C1 segment of cervical spinal cord (tissue), 14 donors: ENCODE measurements at regions not wholly inside any gene's neighbourhood (a gene's known extent, or its start where the extent isn't known, plus 50 kb on each side); places are given as distances from the start of the nearest gene placed in this dataset.
A peak's percentile ranks its signal among the peaks of the same experiment; 100 is the strongest.

Experiments
- DNase-seq, 14 donors: peaks; one replicate each; lab custom pipeline; 2025; lab: John Stamatoyannopoulos, UW

- DNase-seq: no peak
Observed at GRCh38 chr11:36817336-36817965, 219.4 kb upstream of the RAG2 start.

GRCh38 chr11:36809303-36809702 is 211.3 kb upstream of the RAG2 start:
- no peak for DNase-seq

DNA sequence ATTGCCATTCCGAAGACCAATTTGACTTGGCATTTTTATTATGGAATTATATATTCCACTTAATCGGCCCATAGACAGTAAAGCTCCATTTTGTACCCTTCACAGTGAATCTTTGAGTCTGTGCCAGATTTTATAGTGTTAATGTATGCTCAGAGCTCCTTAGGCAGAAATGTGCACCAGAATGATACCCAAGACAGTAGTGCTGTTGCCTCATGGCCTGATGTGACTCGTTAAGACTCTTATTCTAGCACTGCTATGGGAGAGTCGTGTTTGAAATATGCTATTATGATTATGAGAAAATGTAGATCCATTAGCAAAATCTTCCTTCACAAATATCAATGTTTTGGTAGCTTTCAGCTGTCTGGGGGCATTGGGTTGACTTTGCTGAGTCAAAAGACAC is 209.8 kb upstream of the RAG2 start:
- no peak for DNase-seq

DNA sequence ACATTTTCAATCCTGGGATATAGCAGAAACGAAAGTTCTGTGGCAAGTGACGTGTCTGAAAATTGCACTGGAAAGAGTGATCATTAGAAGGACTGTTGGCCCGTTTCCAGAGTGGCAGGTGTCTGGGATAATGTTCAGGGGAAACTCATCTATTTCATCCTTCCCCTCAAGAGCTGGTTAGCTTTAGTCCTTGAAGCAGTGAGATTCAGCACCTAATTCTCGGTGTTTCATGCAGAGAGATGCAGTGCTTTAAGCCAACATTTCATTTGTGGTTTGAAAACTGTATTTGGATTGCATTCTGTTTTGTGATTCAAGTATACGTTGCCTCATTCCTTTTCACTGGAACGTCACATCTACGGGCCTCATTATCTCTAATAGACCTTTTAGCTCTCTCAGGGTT is 205.0 kb upstream of the RAG2 start:
- no peak for DNase-seq

- no peak for DNase-seq
Observed at GRCh38 chr11:36792996-36793914, 195.2 kb upstream of the RAG2 start.

- DNase-seq: no peak
Observed at GRCh38 chr11:36791957-36792356, 193.9 kb upstream of the RAG2 start.

DNA sequence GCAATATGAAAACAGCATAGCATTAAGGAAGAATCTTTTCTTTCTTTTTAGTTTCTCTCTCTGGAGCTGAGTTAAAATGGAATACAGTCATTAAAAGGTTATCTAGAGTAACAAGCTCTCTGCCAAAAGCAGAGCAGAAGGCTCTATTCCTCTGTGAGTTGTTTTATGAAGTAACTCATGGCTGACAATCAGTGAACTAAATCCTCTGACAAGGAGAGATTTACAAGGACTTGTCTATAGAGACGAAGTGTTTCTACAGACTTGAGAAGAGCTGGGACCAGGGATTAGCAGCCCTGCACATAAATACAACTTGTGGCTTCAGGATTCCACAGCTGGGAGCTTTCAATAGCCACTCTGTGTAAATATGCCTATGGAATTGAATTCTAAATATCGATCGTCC is 192.5 kb upstream of the RAG2 start:
- no peak for DNase-seq

DNA sequence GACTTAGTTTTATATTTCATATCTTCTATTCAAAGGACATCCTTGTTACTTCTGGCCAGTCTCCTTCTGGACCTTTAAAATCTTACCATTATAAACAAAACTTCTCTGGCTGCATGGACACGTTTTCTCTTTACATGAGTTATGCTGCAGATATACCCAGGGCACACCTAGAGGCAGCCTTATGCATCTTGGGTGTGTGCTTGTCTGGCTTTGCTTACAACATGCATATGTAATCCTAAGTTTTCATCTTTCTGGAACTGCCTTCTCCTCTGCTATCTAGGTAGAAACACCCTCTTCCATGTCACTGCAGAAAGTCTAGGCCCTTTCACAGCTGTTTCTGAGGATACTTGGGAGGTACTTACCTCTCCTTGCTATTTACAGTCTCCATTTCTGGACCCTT is 185.8 kb upstream of the RAG2 start:
- no peak for DNase-seq

- no peak for DNase-seq
Observed at GRCh38 chr11:36779791-36780190, 181.8 kb upstream of the RAG2 start.

- no peak for DNase-seq
Observed at GRCh38 chr11:36777311-36777710, 179.3 kb upstream of the RAG2 start.

GRCh38 chr11:36775756-36776155 is 177.7 kb upstream of the RAG2 start:
- no peak for DNase-seq

DNA sequence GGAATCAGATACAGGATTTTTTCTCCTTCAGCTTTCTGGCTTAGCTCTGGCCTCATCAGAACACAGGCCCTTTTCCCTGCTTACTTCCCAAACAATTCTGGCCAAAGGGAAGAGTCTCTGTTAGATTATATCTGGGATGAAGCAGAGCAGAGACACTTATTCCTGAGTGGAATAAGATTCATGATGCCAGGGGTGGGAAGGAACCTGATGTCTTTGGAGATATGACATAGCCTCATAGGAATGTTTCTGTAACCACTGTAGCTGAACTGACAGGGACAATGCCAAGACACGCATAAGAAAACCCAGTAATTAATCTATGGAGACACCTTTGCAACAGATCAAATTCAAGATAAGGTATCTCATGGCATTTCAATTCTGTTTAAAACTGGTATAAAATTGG is 177.1 kb upstream of the RAG2 start:
- DNase-seq: no peak

- DNase-seq: no peak
Observed at GRCh38 chr11:36774603-36775002, 176.6 kb upstream of the RAG2 start.

DNA sequence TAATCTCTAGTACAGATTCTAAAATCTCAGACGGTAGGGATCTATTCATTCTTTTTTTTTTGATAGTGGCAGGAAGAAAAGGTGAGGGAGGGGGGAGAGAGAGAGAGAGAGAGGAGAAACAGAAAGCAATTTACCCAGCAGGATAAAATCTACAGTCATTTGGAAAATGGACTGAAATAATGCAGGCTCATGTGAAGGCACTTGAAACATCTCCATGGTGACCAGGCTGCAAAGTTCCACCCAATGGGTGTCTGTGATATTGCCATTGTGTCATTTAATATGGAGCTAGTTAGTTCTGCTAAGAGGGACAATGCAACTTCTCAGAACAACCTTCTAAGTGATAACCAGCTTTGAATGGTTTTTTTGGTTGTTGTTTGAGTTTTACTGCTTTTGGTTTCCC is 165.2 kb upstream of the RAG2 start:
- no peak for DNase-seq

GRCh38 chr11:36757075-36757474 is 159.0 kb upstream of the RAG2 start:
- no peak for DNase-seq

DNA sequence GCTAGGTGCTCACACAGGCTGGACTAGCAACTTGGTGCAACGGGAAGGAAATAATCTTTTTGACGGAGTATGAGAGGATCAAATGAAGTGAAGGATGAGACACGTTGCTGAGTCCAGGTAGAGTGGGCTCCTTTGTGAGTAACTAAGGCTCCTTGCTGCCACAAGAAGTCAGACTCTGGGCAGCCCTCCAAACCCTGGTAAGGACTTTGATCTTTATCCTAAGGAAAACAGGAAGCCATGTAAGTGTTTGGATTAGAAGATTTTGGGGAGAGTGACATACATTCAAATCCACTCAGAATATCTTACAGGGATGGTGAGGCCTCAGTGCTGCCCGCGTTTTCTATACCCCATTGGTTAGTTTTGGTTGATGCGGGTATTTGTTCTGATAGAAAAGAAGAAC is 155.9 kb upstream of the RAG2 start:
- DNase-seq: no peak

- no peak for DNase-seq
Observed at GRCh38 chr11:36751996-36752395, 154.0 kb upstream of the RAG2 start.

DNA sequence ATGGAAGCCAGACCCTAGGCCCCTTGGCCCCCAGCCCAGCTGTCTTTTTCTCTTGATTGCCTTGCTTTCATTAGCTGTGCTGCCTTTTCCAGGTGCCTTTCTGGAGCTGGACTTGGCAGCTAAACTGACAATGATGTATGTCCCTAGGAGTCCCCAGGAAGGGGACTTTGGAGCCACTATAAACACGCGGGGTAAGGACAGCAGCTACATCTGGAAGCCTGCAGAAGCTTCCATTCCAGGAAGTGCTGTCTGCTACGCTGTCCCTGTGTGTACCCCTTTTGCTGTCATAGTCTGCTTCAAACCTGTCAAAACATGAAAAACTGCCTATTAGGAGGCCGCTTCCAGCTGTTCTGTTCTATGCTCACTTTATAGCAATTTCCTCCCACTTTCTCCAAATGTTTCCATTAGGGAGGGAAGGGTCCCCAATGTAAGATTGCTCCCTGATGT is 153.3 kb upstream of the RAG2 start:
- no peak for DNase-seq

- DNase-seq: no peak
Observed at GRCh38 chr11:36750349-36750748, 152.3 kb upstream of the RAG2 start.

GRCh38 chr11:36748836-36749235 is 150.8 kb upstream of the RAG2 start:
- DNase-seq: no peak

DNA sequence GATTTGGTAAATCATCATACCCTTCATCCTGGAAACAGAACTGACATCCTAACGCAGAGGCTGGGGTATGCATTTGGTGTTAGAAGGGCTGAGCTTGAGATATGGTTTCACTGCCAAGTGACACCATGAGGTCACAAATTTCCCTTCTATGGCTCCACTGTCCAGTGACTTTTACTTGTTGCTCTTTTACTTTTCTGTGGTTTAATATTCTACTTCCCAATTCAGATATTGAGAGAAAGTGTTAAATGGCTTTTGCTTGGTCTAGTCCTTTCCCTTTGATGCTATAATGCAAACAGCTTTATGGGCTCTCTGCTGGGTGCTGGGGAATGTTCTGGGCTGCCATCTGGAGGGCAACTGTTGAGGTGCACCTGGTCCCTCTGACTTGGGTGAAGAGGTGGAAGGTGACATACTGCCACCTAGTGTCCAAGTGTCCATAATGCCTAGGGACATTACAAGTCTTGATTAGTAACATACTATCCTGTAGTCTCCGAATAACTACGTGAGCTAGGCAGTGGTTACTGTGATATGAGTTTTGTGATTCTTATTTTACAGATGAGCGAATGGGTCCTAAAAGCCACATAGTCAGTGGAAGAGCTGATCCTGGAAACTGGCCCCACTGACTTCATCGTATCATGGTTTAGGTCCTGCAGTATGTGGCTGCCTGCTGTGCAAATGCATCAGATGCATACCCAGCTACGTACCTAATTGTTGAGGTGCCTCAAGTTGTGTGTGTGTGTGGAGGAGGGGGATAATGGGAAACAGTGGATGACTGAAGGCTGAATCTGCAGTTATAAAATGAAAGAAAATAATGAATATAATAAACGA is 149.1 kb upstream of the RAG2 start:
- peak in 12 of 14 donors; percentile 21 to 69 (median 54) for DNase-seq
